Neural progenitor cell (in vitro differentiated cells): ENCODE measurements at regions not wholly inside any gene's neighbourhood (a gene's known extent, or its start where the extent isn't known, plus 50 kb on each side); places are given as distances from the start of the nearest gene placed in this dataset.

Experiments
- DNase-seq: peaks from one replicate; pipeline ENCODE4 v3.0.0-alpha.2; 2016; ENCODE audit warnings: low spot score
- H2AFZ ChIP-seq: fragments of 200-600 bp; sonication (generic); replicated peaks from 2 replicates; pipeline ENCODE4 v1.6.1; 2016; ENCODE audit warnings: antibody characterized with exemption
- H3F3A ChIP-seq: fragments of 200-600 bp; sonication (generic); 2 replicates; pipeline ENCODE4 v1.6.1; 2016; ENCODE audit warnings: antibody characterized with exemption, low read depth
- H3K27ac ChIP-seq: fragments of 200-600 bp; sonication (generic); 2 replicates; pipeline ENCODE4 v1.5.1; 2016; ENCODE audit warnings: mild to moderate bottlenecking
- H3K27me3 ChIP-seq: fragments of 200-600 bp; sonication (generic); 2 replicates; pipeline ENCODE4 v1.6.1; 2016; ENCODE audit warnings: mild to moderate bottlenecking, moderate library complexity
- H3K36me3 ChIP-seq: fragments of 200-600 bp; sonication (generic); 2 replicates; pipeline ENCODE4 v1.5.1; 2016
- H3K4me1 ChIP-seq: fragments of 200-600 bp; sonication (generic); 2 replicates; pipeline ENCODE4 v1.6.1; 2016; ENCODE audit warnings: mixed run types
- H3K4me2 ChIP-seq: fragments of 200-600 bp; sonication (generic); 2 replicates; pipeline ENCODE4 v1.6.1; 2016
- H3K4me3 ChIP-seq: fragments of 200-600 bp; sonication (generic); 2 replicates; pipeline ENCODE4 v1.5.1; 2016
- H3K79me2 ChIP-seq: fragments of 200-600 bp; sonication (generic); 2 replicates; pipeline ENCODE4 v1.6.1; 2016; ENCODE audit warnings: low read depth
- H3K9ac ChIP-seq: fragments of 200-600 bp; sonication (generic); 2 replicates; pipeline ENCODE4 v1.6.1; 2016
- H3K9me3 ChIP-seq: fragments of 200-600 bp; sonication (generic); 2 replicates; pipeline ENCODE4 v1.5.1; 2016; ENCODE audit warnings: low read depth
- H4K20me1 ChIP-seq: fragments of 200-600 bp; sonication (generic); 2 replicates; pipeline ENCODE4 v1.6.1; 2016; ENCODE audit warnings: low read depth
- H3K27ac Mint-ChIP-seq: 3 replicates; pipeline ENCODE4 v1.8.0; 2021; ENCODE audit warnings: mixed read lengths
- H3K27me3 Mint-ChIP-seq: 2 replicates; pipeline ENCODE4 v1.8.0; 2022; ENCODE audit warnings: low read depth, mild to moderate bottlenecking, inconsistent platforms, moderate library complexity, mixed read lengths; ENCODE audit not compliant: insufficient read depth
- H3K36me3 Mint-ChIP-seq: 3 replicates; pipeline ENCODE4 v1.8.0; 2021; ENCODE audit warnings: mixed read lengths
- H3K4me1 Mint-ChIP-seq: 3 replicates; pipeline ENCODE4 v1.8.0; 2021; ENCODE audit warnings: mixed read lengths
- H3K4me3 Mint-ChIP-seq: 3 replicates; pipeline ENCODE4 v1.8.0; 2021; ENCODE audit warnings: mild to moderate bottlenecking, moderate library complexity, mixed read lengths
- H3K9me3 Mint-ChIP-seq: 3 replicates; pipeline ENCODE4 v1.8.0; 2020; ENCODE audit warnings: mixed read lengths
- CTCF ChIP-seq: fragments of 200-600 bp; sonication (generic); IDR thresholded peaks from 2 replicates; pipeline ENCODE4 v1.5.1; 2017; ENCODE audit warnings: antibody characterized with exemption, mild to moderate bottlenecking
- EZH2 ChIP-seq: fragments of 200-600 bp; sonication (generic); IDR thresholded peaks from 2 replicates; pipeline ENCODE4 v1.6.1; 2017; ENCODE audit warnings: antibody characterized with exemption, mild to moderate bottlenecking, moderate library complexity
- EZH2phosphoT487 ChIP-seq: fragments of 200-600 bp; sonication (generic); IDR thresholded peaks from 2 replicates; pipeline ENCODE4 v1.6.1; 2017; ENCODE audit warnings: antibody characterized with exemption

GRCh38 chr5:145157841-145158240 lies 677.3 kb downstream of the PRELID2 start:
- peaks cover 54% of the 10 kb centered on the region for H3K4me1 ChIP-seq
- no peaks in the 10 kb centered on the region for H3K9me3 ChIP-seq
- Mint-ChIP-seq H3K4me3 (no peak overlapping the region), H3K36me3 (no peaks in the 10 kb centered on the region), H3K4me1 (peaks cover 40% of the 10 kb centered on the region), H3K27ac (no peak overlapping the region), H3K9me3 (no peaks in the 10 kb centered on the region), H3K27me3 (peaks cover 34% of the 10 kb centered on the region)
- no peak overlapping the region for H3K9ac ChIP-seq
- H2AFZ ChIP-seq, result no peak overlapping the region
- no peak overlapping the region for H3K4me3 ChIP-seq
- no peak overlapping the region for H3K27ac ChIP-seq
- no peak for TF ChIP-seq CTCF
- no peak for DNase-seq
- peaks cover 7% of the 10 kb centered on the region for H4K20me1 ChIP-seq
- peak overlapping the region; percentile 60 for H3K4me2 ChIP-seq
- peaks cover 29% of the 10 kb centered on the region for H3K27me3 ChIP-seq
- H3K36me3 ChIP-seq, result no peaks in the 10 kb centered on the region
- no peaks in the 10 kb centered on the region for H3K79me2 ChIP-seq
- H3F3A ChIP-seq, result peaks cover 41% of the 10 kb centered on the region

GRCh38 chr5:145141534-145141933 lies 693.6 kb downstream of the PRELID2 start:
- Mint-ChIP-seq H3K4me1 (no peaks in the 10 kb centered on the region), H3K27ac (no peak overlapping the region), H3K9me3 (no peaks in the 10 kb centered on the region), H3K27me3 (no peaks in the 10 kb centered on the region), H3K4me3 (no peak overlapping the region), H3K36me3 (peaks cover 1% of the 10 kb centered on the region)
- H3K9ac ChIP-seq, result no peak overlapping the region
- peaks cover 11% of the 10 kb centered on the region for H3K4me1 ChIP-seq
- no peaks in the 10 kb centered on the region for H3F3A ChIP-seq
- H3K36me3 ChIP-seq, result no peaks in the 10 kb centered on the region
- no peaks in the 10 kb centered on the region for H4K20me1 ChIP-seq
- no peak overlapping the region for H3K4me2 ChIP-seq
- no peak overlapping the region for H3K27ac ChIP-seq
- no peaks in the 10 kb centered on the region for H3K79me2 ChIP-seq
- no peak overlapping the region for H2AFZ ChIP-seq
- H3K9me3 ChIP-seq, result no peaks in the 10 kb centered on the region
- no peaks in the 10 kb centered on the region for H3K27me3 ChIP-seq
- no peak overlapping the region for H3K4me3 ChIP-seq
- no peak for DNase-seq
- no peak for TF ChIP-seq EZH2phosphoT487
- TF ChIP-seq CTCF, result no peak
- TF ChIP-seq EZH2, result no peak

- Mint-ChIP-seq H3K4me1 (peaks cover 15% of the 10 kb centered on the region), H3K9me3 (no peaks in the 10 kb centered on the region), H3K27ac (no peak overlapping the region), H3K27me3 (no peaks in the 10 kb centered on the region), H3K4me3 (no peak overlapping the region), H3K36me3 (no peaks in the 10 kb centered on the region)
- TF ChIP-seq EZH2phosphoT487, result no peak
- no peak for TF ChIP-seq EZH2
- no peak for TF ChIP-seq CTCF
- Histone ChIP-seq H3K9me3 (no peaks in the 10 kb centered on the region), H3K36me3 (no peaks in the 10 kb centered on the region), H3K4me1 (no peaks in the 10 kb centered on the region), H3K4me2 (no peak overlapping the region), H4K20me1 (no peaks in the 10 kb centered on the region), H3K27me3 (no peaks in the 10 kb centered on the region), H3F3A (no peaks in the 10 kb centered on the region), H3K79me2 (no peaks in the 10 kb centered on the region), H2AFZ (peak overlapping the region; percentile 59), H3K9ac (no peak overlapping the region), H3K27ac (no peak overlapping the region), H3K4me3 (no peak overlapping the region)
- no peak for DNase-seq
These were observed 704.1 kb downstream of the PRELID2 start for GRCh38 chr5:145130996-145131395.

GRCh38 chr5:145129797-145130196 lies 705.3 kb downstream of the PRELID2 start:
- Histone ChIP-seq H3K4me3 (no peak overlapping the region), H2AFZ (no peak overlapping the region), H3K27me3 (no peaks in the 10 kb centered on the region), H3K79me2 (no peaks in the 10 kb centered on the region), H3K4me2 (no peak overlapping the region), H4K20me1 (no peaks in the 10 kb centered on the region), H3K36me3 (no peaks in the 10 kb centered on the region), H3K27ac (no peak overlapping the region), H3K9me3 (no peaks in the 10 kb centered on the region), H3F3A (no peaks in the 10 kb centered on the region), H3K9ac (no peak overlapping the region), H3K4me1 (no peaks in the 10 kb centered on the region)
- no peak for DNase-seq
- Mint-ChIP-seq H3K27ac (no peak overlapping the region), H3K36me3 (no peaks in the 10 kb centered on the region), H3K4me3 (no peak overlapping the region), H3K9me3 (no peaks in the 10 kb centered on the region), H3K27me3 (no peaks in the 10 kb centered on the region), H3K4me1 (peaks cover 15% of the 10 kb centered on the region)
- TF ChIP-seq EZH2phosphoT487, result no peak
